HepG2 (cell line): ENCODE measurements at regions not wholly inside any gene's neighbourhood (a gene's known extent, or its start where the extent isn't known, plus 50 kb on each side); places are given as distances from the start of the nearest gene placed in this dataset.

Source experiments
- ATAC-seq: fragments of 200-7000 bp; cut with Tn5 transposase; 3 replicates; pipeline ENCODE4 v1.9.1; 2020; ENCODE audit warnings: mild to moderate bottlenecking, moderate library complexity
- BruUV-seq: library from RNA; stranded (reverse); fragments of 400-500 nt; replicated peaks from 2 replicates; lab custom pipeline; 2021; lab: Mats Ljungman, UMichigan
- CTCF ChIA-PET: fragments of 300-600 bp; formaldehyde crosslinking; extraction: SDS; loops from one replicate; lab custom pipeline; 2021; ENCODE audit warnings: low total read pairs, inconsistent platforms, low intra/inter-chr PET ratio; lab: Yijun Ruan, JAX
- POLR2A ChIA-PET: fragments of 350-600 bp; sonication (Branson Sonifier 250); formaldehyde crosslinking; loops from one replicate; lab custom pipeline; 2020; ENCODE audit warnings: antibody characterized with exemption, inconsistent platforms; lab: Yijun Ruan, JAX
- DNase-seq: peaks from one replicate; pipeline ENCODE4 v3.0.0-alpha.2; 2015; ENCODE audit warnings: low spot score
- FAIRE-seq: peaks from 3 replicates; lab custom pipeline; 2011; peaks lifted over from hg19 to GRCh38; lab: Jason Lieb, UNC
- H2AFZ ChIP-seq: one replicate; pipeline ENCODE4 v1.6.1; 2011; ENCODE audit warnings: low read length, inconsistent platforms
- H3K27ac ChIP-seq: fragments of 300-600 bp; 3 replicates; pipeline ENCODE4 v1.8.0; 2011; ENCODE audit warnings: mixed run types, mild to moderate bottlenecking, mixed read lengths, low read length, inconsistent platforms; ENCODE audit not compliant: insufficient read depth; ENCODE audit errors: extremely low read length
- H3K27me3 ChIP-seq, 2 experiments: fragments of 200-600 bp in 1 of 2; 2 replicates in 1 of 2; 3 replicates in 1 of 2; pipeline versions ENCODE4 v1.6.0 to v1.8.0; 2011; ENCODE audit warnings: low read length in 2 of 2, mild to moderate bottlenecking in 2 of 2, moderate library complexity in 2 of 2, inconsistent platforms in 1 of 2; ENCODE audit not compliant: insufficient read depth in 2 of 2, control insufficient read depth in 1 of 2
- H3K36me3 ChIP-seq, 2 experiments: fragments of 200-600 bp in 1 of 2; replicated peaks in 1 of 2; 2 replicates in 1 of 2; 3 replicates in 1 of 2; pipeline versions ENCODE4 v1.5.1 to v1.8.0; 2011; ENCODE audit warnings: low read length in 2 of 2, inconsistent platforms in 1 of 2; ENCODE audit not compliant: insufficient read depth in 2 of 2, control insufficient read depth in 1 of 2
- H3K4me1 ChIP-seq: 2 replicates; pipeline ENCODE4 v1.5.1; 2012; ENCODE audit warnings: low read length, inconsistent platforms; ENCODE audit not compliant: insufficient read depth
- H3K4me2 ChIP-seq: 2 replicates; pipeline ENCODE4 v1.6.0; 2011; ENCODE audit warnings: low read depth, low read length, inconsistent platforms
- H3K4me3 ChIP-seq, 3 experiments: fragments of 200-600 bp in 1 of 3; sonication (generic), shearing (Covaris generic) in 1 of 3; replicated peaks in 1 of 3; 2 replicates each; pipeline ENCODE4 v1.5.1; 2011 to 2016; ENCODE audit warnings: low read length in 3 of 3, inconsistent platforms in 2 of 3, low read depth in 2 of 3, mild to moderate bottlenecking in 2 of 3, control low read depth in 1 of 3, mixed read lengths in 1 of 3; ENCODE audit not compliant: insufficient read depth in 1 of 3
- H3K79me2 ChIP-seq: one replicate; pipeline ENCODE4 v1.6.1; 2011; ENCODE audit warnings: low read length, inconsistent platforms; ENCODE audit not compliant: insufficient read depth
- H3K9ac ChIP-seq: 2 replicates; pipeline ENCODE4 v1.6.0; 2011; ENCODE audit warnings: mild to moderate bottlenecking, low read depth, low read length, inconsistent platforms; ENCODE audit not compliant: insufficient read depth
- H3K9me3 ChIP-seq: 2 replicates; pipeline ENCODE4 v1.5.1; 2012; ENCODE audit warnings: mild to moderate bottlenecking, low read length
- H4K20me1 ChIP-seq: 2 replicates; pipeline ENCODE4 v1.6.0; 2011; ENCODE audit warnings: inconsistent platforms, mild to moderate bottlenecking, low read length, moderate library complexity; ENCODE audit not compliant: insufficient read depth
- AGO2 ChIP-seq: fragments of 200-400 bp; formaldehyde crosslinking; optimal IDR thresholded peaks from 2 replicates; pipeline ENCODE3; 2017; ENCODE audit warnings: mild to moderate bottlenecking, low read depth, low read length, moderate library complexity
- CEBPB ChIP-seq: IDR thresholded peaks from 2 replicates; pipeline ENCODE4 v1.6.1; 2011; ENCODE audit warnings: low read depth, low read length, improper control_type of control experiment, borderline replicate concordance
- DNMT3B ChIP-seq: conservative IDR thresholded peaks from 2 replicates; pipeline ENCODE4 v1.6.1; 2016; ENCODE audit warnings: missing biosample characterization, control low read depth
- HNRNPUL1 ChIP-seq: fragments of 200-400 bp; formaldehyde crosslinking; IDR thresholded peaks from 2 replicates; pipeline ENCODE4 v1.6.1; 2017; ENCODE audit warnings: low read depth, mild to moderate bottlenecking, low read length, moderate library complexity
- MXD3 ChIP-seq: IDR thresholded peaks from 2 replicates; pipeline ENCODE4 v1.6.1; 2016; ENCODE audit warnings: mild to moderate bottlenecking, missing biosample characterization, missing genetic modification reagents
- POLR2AphosphoS2 ChIP-seq: IDR thresholded peaks from 2 replicates; pipeline ENCODE4 v1.6.1; 2011; ENCODE audit warnings: low read depth, low read length, improper control_type of control experiment
- SAP130 ChIP-seq: IDR thresholded peaks from 2 replicates; pipeline ENCODE4 v1.6.1; 2016; ENCODE audit warnings: low read depth
- ZNF124 ChIP-seq: sonication (generic); formaldehyde crosslinking; IDR thresholded peaks from 2 replicates; pipeline ENCODE4 v1.4.0; 2020; ENCODE audit warnings: missing genetic modification reagents
- ZNF138 ChIP-seq: sonication (generic); formaldehyde crosslinking; IDR thresholded peaks from 2 replicates; pipeline ENCODE4 v1.5.0; 2020; ENCODE audit warnings: mild to moderate bottlenecking, low read depth, missing genetic modification reagents
- ZNF143 ChIP-seq: sonication (generic); formaldehyde crosslinking; IDR thresholded peaks from 2 replicates; pipeline ENCODE4 v1.4.0; 2020; ENCODE audit warnings: missing genetic modification reagents
- ZNF251 ChIP-seq: sonication (generic); formaldehyde crosslinking; IDR thresholded peaks from 2 replicates; pipeline ENCODE4 v1.9.0; 2021; ENCODE audit warnings: mild to moderate bottlenecking, missing genetic modification reagents
- ZNF543 ChIP-seq: sonication (generic); formaldehyde crosslinking; IDR thresholded peaks from 2 replicates; pipeline ENCODE4 v1.4.0; 2020; ENCODE audit warnings: mild to moderate bottlenecking, missing genetic modification reagents
- ZNF770 ChIP-seq: sonication (generic); formaldehyde crosslinking; IDR thresholded peaks from 2 replicates; pipeline ENCODE4 v1.5.0; 2020; ENCODE audit warnings: mild to moderate bottlenecking, missing genetic modification reagents
- ZNF776 ChIP-seq: sonication (generic); formaldehyde crosslinking; IDR thresholded peaks from 2 replicates; pipeline ENCODE4 v1.4.0; 2020; ENCODE audit warnings: mild to moderate bottlenecking, missing genetic modification reagents
- WGBS: methylation state at CpG from one replicate; pipeline ENCODE4 v1.1.6; 2017; ENCODE audit warnings: low lambda C conversion rate; 5-methylcytosine and 5-hydroxymethylcytosine counted together
- in situ Hi-C: cut with HindIII; loops from 2 replicates; pipeline ENCODE4 v1.10.0; 2017; ENCODE audit warnings: low pct_unique_long_range_greater_than_20kb; ENCODE audit not compliant: extremely low pct_ligation_motif_present
- intact Hi-C: fragments of 100-400 bp; cut with micrococcal nuclease; formaldehyde crosslinking; loops from one replicate; pipeline ENCODE4 v1.10.0; 2022; ENCODE audit not compliant: unreplicated experiment
- TF ChIP-seq, protein P1 (sequence below): sonication (generic); formaldehyde crosslinking; IDR thresholded peaks from 2 replicates; pipeline ENCODE4 v1.8.0; 2022; ENCODE audit warnings: missing genetic modification reagents, low read depth, mild to moderate bottlenecking, borderline replicate concordance

DNA sequence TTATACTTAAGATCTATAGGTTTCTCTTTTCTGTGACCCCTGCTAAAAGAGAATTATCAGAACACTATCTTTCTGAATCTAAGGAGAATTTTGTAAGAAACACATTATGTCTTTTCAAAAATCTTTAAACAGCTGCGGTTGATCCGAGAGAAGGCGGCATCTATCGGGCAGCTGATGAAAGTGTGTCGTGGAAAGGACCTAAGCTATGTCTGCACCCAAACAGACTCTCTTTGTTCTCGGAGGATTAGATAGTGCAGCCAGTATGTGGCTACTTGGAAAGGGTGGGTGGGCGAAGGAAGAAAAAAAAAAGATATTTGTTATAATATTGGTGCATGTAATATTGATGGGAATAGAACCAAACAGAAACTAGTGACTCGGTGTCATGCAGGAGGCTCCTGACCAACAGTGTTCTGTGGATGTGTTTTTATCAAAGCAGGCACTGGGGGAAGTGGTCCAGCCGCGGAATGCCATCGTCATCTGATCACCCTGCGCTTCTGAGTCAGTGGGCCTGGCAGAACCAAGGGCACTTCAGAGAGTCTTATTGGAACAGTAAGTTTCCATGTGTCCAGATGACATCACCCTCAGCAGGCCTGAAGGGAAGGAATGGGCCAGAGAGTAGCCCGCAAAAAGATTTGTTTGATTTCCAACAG lies 509.7 kb upstream of the AKR1E2 start:
- FAIRE-seq = no peak
- H3K4me2 ChIP-seq = no peak overlapping the region

More for the DNA sequence above, 509.7 kb upstream of the AKR1E2 start:
- Histone ChIP-seq H3K27me3 (peaks cover 0 to 3% of the 10 kb centered on the region in 2 experiments; a peak in 1 of 5 replicates), H3K9me3 (no peaks in the 10 kb centered on the region), H3K79me2 (no peaks in the 10 kb centered on the region), H2AFZ (no peak overlapping the region), H3K4me1 (no peaks in the 10 kb centered on the region), H3K9ac (no peak overlapping the region), H4K20me1 (no peaks in the 10 kb centered on the region), H3K27ac (no peak overlapping the region), H3K4me3 (no peak overlapping the region)
- POLR2A ChIA-PET = no interaction called here
- intact Hi-C loops (no loop called here), in situ Hi-C loops (no loop called here)
- CTCF ChIA-PET = no interaction called here
- 44% methylated on average over 12 of the region's 13 CpGs for WGBS
- ATAC-seq (no peak), DNase-seq (no peak)
- no TSS peak for BruUV-seq
- TF ChIP-seq CEBPB (no peak), ZNF143 (no peak), DNMT3B (CRISPR knock-in tag) (no peak), ZNF776 (CRISPR knock-in tag) (no peak), HNRNPUL1 (no peak), MXD3 (CRISPR knock-in tag) (no peak), ZNF770 (CRISPR knock-in tag) (no peak), ZNF138 (CRISPR knock-in tag) (no peak), POLR2AphosphoS2 (no peak), AGO2 (no peak), ZNF543 (CRISPR knock-in tag) (no peak), ZNF251 (no peak), SAP130 (CRISPR knock-in tag) (no peak), ZNF124 (CRISPR knock-in tag) (no peak)
- TF ChIP-seq, protein P1, sequence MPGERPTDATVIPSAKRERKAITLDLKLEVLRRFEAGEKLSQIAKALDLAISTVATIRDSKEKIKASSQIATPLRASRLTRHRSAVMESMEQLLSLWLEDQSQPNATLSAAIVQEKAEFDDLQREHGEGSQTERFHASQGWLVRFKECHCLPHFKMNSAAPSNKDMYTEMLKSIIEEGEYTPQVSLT (CRISPR knock-in tag) = no peak
- TF ChIP-seq, all 625 proteins: peak for 0
- no peaks in the 10 kb centered on the region for H3K36me3 ChIP-seq
